HTERT RPE-1 (cell line): ENCODE measurements at regions not wholly inside any gene's neighbourhood (a gene's known extent, or its start where the extent isn't known, plus 50 kb on each side); places are given as distances from the start of the nearest gene placed in this dataset.
"Not testable (repeated sequence)": the region's sequence is repeated elsewhere in the genome, so short reads cannot be mapped to it uniquely, and the experiment has no call there.

ENCODE experiments used
- in situ Hi-C: fragments of 300-500 bp; cut with MboI; formaldehyde crosslinking; loops from 4 replicates; pipeline ENCODE4 v1.14.3; 2020; ENCODE audit warnings: low sequenced_read_pairs

DNA sequence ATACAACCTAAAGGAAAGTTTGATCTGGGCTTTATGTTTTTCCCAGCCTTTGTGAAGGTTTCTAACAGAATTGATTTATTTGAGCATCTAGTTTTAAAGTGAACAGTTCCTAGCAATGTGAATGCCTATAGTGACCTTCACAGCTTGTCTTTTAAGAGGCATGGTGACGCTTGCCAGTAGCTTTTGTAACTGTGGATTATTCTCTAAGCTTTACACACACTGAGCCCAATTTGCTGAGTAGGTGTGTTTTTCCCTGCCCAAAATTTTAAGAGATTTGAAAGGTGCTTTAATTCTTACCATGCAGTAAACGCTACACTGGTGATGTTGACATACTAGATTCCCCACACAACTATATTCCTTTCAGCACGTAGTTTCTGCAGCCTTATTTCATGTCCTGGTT, 420.2 kb upstream of the AKR1E2 start:
- in situ Hi-C loops = no loop called here

DNA sequence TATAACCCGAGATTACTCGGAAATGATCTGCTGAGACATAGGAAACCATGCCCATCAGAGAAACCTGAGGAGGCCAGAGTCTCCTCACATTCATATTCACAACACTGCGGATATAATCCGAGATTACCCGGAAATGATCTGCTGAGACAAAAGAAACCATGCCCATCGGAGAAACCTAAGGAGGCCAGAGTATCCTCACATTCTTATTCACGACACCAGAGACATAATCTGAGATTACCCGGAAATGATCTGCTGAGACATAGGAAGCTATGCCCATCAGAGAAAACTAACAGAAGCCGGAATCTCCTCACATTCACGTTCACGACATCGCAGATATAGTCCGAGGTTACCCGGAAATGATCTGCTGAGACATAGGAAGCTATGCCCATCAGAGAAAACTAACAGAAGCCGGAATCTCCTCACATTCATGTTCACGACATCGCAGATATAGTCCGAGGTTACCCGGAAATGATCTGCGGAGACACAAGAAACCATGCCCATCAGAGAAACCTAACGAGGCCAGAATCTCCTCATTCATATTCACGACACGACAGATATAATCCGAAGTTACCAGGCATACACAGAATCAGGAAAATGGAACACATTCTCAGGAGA, 422.3 kb upstream of the AKR1E2 start:
- in situ Hi-C loops = no loop called here

DNA sequence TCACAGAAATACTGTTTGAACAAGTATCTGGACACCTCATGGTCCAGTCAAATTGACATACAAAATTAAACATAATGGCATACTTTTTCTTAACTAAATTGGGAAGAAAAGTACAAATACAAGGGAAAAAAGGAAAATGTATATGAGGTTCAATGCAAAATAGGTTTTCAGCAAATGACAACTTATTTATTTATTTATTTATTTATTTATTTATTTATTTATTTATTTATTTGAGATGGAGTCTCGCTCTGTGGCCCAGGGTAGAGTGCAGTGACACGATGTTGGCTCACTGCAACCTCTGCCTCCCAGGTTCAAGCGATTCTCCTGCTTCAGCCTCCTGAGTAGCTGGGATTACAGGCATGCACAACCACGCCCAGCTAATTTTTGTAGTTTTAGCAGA, 424.9 kb upstream of the AKR1E2 start:
- in situ Hi-C loops = not testable (repeated sequence)

GRCh38 chr10:4399556-4399955, 426.5 kb upstream of the AKR1E2 start:
- in situ Hi-C loops = no loop called here

DNA sequence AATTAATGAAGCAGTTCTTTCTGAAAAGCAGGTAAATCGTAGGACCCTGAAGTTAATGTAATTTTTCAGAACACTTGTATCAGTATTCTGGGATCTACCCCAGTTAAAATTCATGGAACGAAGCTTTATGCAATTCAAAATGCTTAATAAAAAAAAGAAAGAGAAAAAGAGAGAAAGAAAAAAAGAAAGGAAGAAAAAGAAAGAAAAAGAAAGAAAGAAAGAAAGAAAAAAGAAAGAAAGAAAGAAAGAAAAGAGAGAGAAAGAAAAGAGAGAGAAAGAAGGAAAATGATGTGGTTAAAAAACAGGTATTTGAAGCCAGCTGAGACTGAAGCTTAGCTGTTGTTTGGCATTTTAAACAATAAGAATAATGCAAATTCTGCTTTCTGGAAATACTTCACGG, 427.4 kb upstream of the AKR1E2 start:
- in situ Hi-C loops = no loop called here

DNA sequence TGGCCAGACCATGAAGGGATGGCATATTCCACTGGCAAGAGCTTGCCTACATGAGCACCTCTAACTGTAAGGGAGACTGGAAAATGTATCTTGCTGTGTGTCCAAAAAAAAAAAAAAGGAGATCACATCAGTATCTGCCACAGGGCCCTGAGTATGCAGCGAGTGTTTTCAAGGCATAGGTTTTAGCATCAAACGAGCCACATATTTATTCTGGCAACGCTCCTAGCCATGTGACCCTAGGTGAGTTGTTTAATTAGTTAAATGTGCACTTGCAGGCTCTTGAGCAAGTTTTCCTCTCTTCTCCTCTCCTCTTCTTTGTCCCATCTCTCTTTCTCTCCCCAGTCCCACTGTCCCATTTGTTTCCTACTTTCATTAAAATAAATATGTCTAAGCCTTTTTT, 428.7 kb upstream of the AKR1E2 start:
- in situ Hi-C loops = no loop called here

GRCh38 chr10:4396401-4397283, 429.4 kb upstream of the AKR1E2 start:
- in situ Hi-C loops = no loop called here

GRCh38 chr10:4395731-4396130, 430.3 kb upstream of the AKR1E2 start:
- in situ Hi-C loops = no loop called here

DNA sequence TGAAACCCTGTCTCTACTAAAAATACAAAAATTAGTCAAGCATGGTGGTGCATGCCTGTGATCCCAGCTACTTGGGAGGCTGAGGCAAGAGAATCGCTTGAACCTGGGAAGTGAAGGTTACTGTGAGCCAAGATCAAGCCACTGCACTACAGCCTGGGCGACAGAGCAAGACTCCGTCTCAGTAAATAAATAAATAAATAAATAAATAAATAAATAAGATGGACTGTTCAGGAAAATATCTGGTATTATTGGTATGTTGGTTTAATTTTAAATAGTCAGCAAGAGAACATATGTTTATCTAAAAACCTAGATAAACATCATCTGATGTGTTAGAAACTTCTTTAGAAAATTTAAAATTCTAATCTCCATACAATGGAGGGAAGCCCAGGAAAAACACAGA, 431.6 kb upstream of the AKR1E2 start:
- in situ Hi-C loops = not testable (repeated sequence)

DNA sequence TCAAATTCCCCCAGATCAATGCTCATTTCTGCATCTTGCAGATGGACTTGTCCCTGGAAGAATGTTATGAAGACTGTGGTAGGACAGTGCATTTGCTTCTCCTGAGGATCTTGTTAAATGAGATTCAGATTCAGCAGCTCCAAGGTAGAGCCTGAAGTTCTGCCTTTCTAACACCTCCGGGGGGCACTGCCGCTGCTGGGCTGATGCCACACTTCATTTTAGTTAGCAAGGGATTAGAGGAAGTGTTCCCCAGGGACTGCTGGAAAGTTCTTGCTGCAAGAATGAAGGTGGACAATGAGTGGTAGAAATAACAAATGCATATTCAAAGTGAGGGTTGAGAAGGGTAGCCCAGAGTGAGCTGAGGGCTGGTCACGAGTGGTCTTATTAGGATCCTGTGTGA, 434.3 kb upstream of the AKR1E2 start:
- in situ Hi-C loops = no loop called here

DNA sequence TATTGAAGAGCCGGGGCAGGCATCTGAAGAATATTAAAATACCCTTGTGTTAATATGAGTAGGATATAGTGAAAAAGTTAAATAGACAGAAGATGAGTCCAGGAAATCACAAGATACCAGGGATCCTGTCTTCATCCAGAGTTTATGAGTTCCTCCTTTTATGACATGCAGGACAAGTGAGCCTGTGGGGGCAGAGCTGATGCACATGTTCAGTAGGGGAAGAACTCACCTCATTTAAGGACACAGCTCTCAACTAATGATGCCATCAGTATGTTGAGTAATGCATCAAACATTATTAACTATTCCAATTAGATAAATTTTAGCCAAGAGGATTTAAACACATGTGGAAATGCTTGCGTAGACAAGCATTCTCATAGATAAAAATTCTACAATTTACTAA, 435.8 kb upstream of the AKR1E2 start:
- in situ Hi-C loops = no loop called here

- in situ Hi-C loops = no loop called here
Observed at GRCh38 chr10:4385231-4385870, 440.7 kb upstream of the AKR1E2 start.

GRCh38 chr10:4384245-4384644, 441.8 kb upstream of the AKR1E2 start:
- in situ Hi-C loops = no loop called here

DNA sequence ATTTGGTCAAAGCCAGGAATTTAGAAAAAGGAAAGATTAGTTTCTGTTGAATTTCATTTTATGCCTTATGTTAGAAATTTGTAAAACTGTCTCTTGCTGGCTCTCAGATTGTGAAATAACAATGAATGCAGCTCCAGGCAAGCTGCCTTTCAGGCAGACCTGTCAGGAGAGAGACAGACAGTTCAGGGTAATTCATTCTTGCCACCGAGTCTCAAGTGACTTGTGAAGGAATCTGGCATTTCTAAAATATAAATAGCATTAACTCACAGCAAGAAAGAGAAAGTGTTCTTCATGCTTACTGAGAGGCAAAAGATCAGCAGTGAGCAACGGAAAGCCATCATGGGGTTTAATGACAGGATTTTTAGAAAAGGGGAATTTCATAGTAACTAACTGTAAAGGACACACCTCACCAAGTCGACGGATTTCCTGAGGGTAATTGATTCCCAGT, 442.3 kb upstream of the AKR1E2 start:
- in situ Hi-C loops = no loop called here

- in situ Hi-C loops = no loop called here
Observed at GRCh38 chr10:4382811-4383210, 443.2 kb upstream of the AKR1E2 start.

GRCh38 chr10:4373612-4374011, 452.4 kb upstream of the AKR1E2 start:
- in situ Hi-C loops = no loop called here

DNA sequence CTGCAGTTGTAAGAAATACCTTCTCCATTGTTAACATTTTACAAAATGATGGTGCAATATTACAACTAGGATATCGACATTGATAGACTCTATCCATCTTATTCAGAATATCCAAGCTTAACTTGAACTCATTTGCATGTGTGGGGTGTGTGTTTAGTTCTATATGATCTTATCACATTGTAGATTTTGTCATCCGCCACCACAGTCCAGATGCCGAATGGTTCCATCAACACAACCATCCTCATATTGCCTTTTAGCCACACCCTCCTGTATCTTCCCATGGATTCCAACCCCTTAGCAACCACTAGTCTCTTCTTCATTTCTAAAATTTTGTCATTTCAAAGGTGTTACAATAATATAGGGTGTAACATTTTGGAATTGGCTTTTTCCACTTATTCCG, 452.9 kb upstream of the AKR1E2 start:
- in situ Hi-C loops = no loop called here

- in situ Hi-C loops = no loop called here
Observed at GRCh38 chr10:4372601-4373000, 453.4 kb upstream of the AKR1E2 start.

GRCh38 chr10:4371691-4372295, 454.2 kb upstream of the AKR1E2 start:
- in situ Hi-C loops = no loop called here

DNA sequence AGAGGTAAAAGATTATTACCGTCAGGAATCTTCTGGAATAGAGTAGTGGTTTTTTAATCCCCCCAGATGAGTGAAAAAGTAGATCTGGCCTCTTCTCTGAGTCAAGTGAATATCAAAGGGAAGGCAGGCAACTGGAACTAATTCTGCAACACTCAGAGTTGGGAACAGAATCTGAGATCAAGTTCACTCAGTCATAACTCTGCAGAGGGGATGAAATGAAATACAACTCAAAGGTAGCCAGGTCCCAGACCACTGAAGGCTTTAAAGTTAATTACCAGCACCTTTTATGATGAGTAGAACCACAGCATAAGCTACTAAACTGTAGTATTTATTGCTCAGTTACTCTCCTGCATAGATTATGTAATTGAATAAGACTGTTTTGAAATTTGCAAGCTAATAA, 455.6 kb upstream of the AKR1E2 start:
- in situ Hi-C loops = no loop called here

- in situ Hi-C loops = no loop called here
Observed at GRCh38 chr10:4361581-4361980, 464.4 kb upstream of the AKR1E2 start.

- in situ Hi-C loops = no loop called here
Observed at GRCh38 chr10:4359003-4359402, 467.0 kb upstream of the AKR1E2 start.
